ENCODE measurements at regions not wholly inside any gene's neighbourhood (a gene's known extent, or its start where the extent isn't known, plus 50 kb on each side); places are given as distances from the start of the nearest gene placed in this dataset.
"Not testable (repeated sequence)": the region's sequence is repeated elsewhere in the genome, so short reads cannot be mapped to it uniquely, and the experiment has no call there.

GRCh38 chr13:103615771-103616170, 549.6 kb upstream of the SLC10A2 start:
- Histone ChIP-seq H3K36me3 (no peaks in the 10 kb centered on the region), H3K4me1 (ENCODE audit: control insufficient read depth in 1 of 2, insufficient read depth in 1 of 2, low read depth in 1 of 2, low read length in 1 of 2) (no peaks in the 10 kb centered on the region)
- no peak for TF ChIP-seq CTCF (IDR thresholded peaks at IDR 0.05)

GRCh38 chr13:103614761-103615160, 548.5 kb upstream of the SLC10A2 start:
- Histone ChIP-seq H3K36me3 (no peaks in the 10 kb centered on the region), H3K4me1 (ENCODE audit: control insufficient read depth in 1 of 2, insufficient read depth in 1 of 2, low read depth in 1 of 2, low read length in 1 of 2) (no peaks in the 10 kb centered on the region), H3K4me3 (ENCODE audit: low read depth in 1 of 2, low read length in 1 of 2) (no peak overlapping the region), H3K27me3 (no peaks in the 10 kb centered on the region), H3K27ac (no peak overlapping the region), H3K9me3 (no peaks in the 10 kb centered on the region)
- TF ChIP-seq CTCF (IDR thresholded peaks at IDR 0.05) = no peak

More at GRCh38 chr13:103615771-103616170, 549.6 kb upstream of the SLC10A2 start:
- no peak overlapping the region for H3K27ac ChIP-seq
- no peak overlapping the region for H3K4me3 ChIP-seq (ENCODE audit: low read depth in 1 of 2, low read length in 1 of 2)
- H3K9me3 ChIP-seq = no peaks in the 10 kb centered on the region
- H3K27me3 ChIP-seq = no peaks in the 10 kb centered on the region

GRCh38 chr13:103607995-103608394, 541.8 kb upstream of the SLC10A2 start:
- Histone ChIP-seq H3K27me3 (no peaks in the 10 kb centered on the region), H3K9me3 (no peaks in the 10 kb centered on the region), H3K36me3 (no peaks in the 10 kb centered on the region), H3K4me3 (ENCODE audit: low read depth in 1 of 2, low read length in 1 of 2) (no peak overlapping the region), H3K27ac (no peak overlapping the region), H3K4me1 (ENCODE audit: control insufficient read depth in 1 of 2, insufficient read depth in 1 of 2, low read depth in 1 of 2, low read length in 1 of 2) (no peaks in the 10 kb centered on the region)
- TF ChIP-seq CTCF (IDR thresholded peaks at IDR 0.05) = no peak

GRCh38 chr13:103605546-103606326, 539.5 kb upstream of the SLC10A2 start:
- Histone ChIP-seq H3K27me3 (no peaks in the 10 kb centered on the region), H3K4me1 (ENCODE audit: control insufficient read depth in 1 of 2, insufficient read depth in 1 of 2, low read depth in 1 of 2, low read length in 1 of 2) (no peaks in the 10 kb centered on the region), H3K36me3 (no peaks in the 10 kb centered on the region), H3K9me3 (no peaks in the 10 kb centered on the region), H3K4me3 (ENCODE audit: low read depth in 1 of 2, low read length in 1 of 2) (no peak overlapping the region), H3K27ac (no peak overlapping the region)
- TF ChIP-seq CTCF (IDR thresholded peaks at IDR 0.05) = no peak

- H3K4me1 ChIP-seq (ENCODE audit: control insufficient read depth in 1 of 2, insufficient read depth in 1 of 2, low read depth in 1 of 2, low read length in 1 of 2); H3K27ac ChIP-seq; H3K36me3 ChIP-seq; H3K4me3 ChIP-seq (ENCODE audit: low read depth in 1 of 2, low read length in 1 of 2); H3K27me3 ChIP-seq; H3K9me3 ChIP-seq: not testable (repeated sequence)
These were observed 533.7 kb upstream of the SLC10A2 start for GRCh38 chr13:103599870-103600269.

GRCh38 chr13:103598671-103599070, 532.5 kb upstream of the SLC10A2 start:
- no peak for TF ChIP-seq CTCF (IDR thresholded peaks at IDR 0.05)
- Histone ChIP-seq H3K4me3 (ENCODE audit: low read depth in 1 of 2, low read length in 1 of 2) (no peak overlapping the region), H3K27ac (no peak overlapping the region), H3K27me3 (no peaks in the 10 kb centered on the region), H3K36me3 (no peaks in the 10 kb centered on the region), H3K4me1 (ENCODE audit: control insufficient read depth in 1 of 2, insufficient read depth in 1 of 2, low read depth in 1 of 2, low read length in 1 of 2) (no peaks in the 10 kb centered on the region), H3K9me3 (no peaks in the 10 kb centered on the region)

All from neutrophil (primary cell).